ENCODE measurements at regions not wholly inside any gene's neighbourhood (a gene's known extent, or its start where the extent isn't known, plus 50 kb on each side); places are given as distances from the start of the nearest gene placed in this dataset.

- no peak for TF ChIP-seq CTCF (IDR thresholded peaks at IDR 0.05)
- no peak for TF ChIP-seq POLR2A (IDR thresholded peaks at IDR 0.05; ENCODE audit: low read depth)
- no peak for TF ChIP-seq EP300 (IDR thresholded peaks at IDR 0.05)
These were observed 381.7 kb upstream of the ZNF507 start for GRCh38 chr19:31963746-31964145.

Measured in esophagus muscularis mucosa (tissue), 4 donors.